C4-2B (cell line): ENCODE measurements at regions not wholly inside any gene's neighbourhood (a gene's known extent, or its start where the extent isn't known, plus 50 kb on each side); places are given as distances from the start of the nearest gene placed in this dataset.

ENCODE experiments used
- ZFX ChIP-seq: fragments of 450-650 bp; IDR thresholded peaks from 2 replicates; pipeline ENCODE4 v1.6.1; 2017
- TF ChIP-seq, protein P1 (sequence below): fragments of 450-650 bp; conservative IDR thresholded peaks from 2 replicates; pipeline ENCODE4 v1.5.1; 2017; ENCODE audit warnings: mild to moderate bottlenecking

DNA sequence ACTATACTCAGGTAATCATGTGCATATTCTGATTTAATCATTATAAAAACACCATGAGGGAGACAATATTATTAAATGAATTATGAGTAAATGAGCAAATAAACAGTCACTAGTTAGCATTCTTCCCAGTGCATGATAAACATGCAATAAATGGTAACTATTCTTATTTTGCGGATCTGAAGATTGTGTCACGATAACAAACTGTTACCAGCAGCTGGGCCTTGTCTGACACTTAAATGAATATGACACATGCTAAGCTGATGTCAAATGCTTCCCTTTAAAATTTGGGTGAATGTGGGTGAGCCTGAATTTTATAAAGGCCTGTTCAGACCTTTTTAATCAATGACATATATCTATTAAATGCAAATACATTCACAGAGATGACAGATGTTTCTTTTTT, 68.2 kb upstream of the KIT start:
- TF ChIP-seq, protein P1, sequence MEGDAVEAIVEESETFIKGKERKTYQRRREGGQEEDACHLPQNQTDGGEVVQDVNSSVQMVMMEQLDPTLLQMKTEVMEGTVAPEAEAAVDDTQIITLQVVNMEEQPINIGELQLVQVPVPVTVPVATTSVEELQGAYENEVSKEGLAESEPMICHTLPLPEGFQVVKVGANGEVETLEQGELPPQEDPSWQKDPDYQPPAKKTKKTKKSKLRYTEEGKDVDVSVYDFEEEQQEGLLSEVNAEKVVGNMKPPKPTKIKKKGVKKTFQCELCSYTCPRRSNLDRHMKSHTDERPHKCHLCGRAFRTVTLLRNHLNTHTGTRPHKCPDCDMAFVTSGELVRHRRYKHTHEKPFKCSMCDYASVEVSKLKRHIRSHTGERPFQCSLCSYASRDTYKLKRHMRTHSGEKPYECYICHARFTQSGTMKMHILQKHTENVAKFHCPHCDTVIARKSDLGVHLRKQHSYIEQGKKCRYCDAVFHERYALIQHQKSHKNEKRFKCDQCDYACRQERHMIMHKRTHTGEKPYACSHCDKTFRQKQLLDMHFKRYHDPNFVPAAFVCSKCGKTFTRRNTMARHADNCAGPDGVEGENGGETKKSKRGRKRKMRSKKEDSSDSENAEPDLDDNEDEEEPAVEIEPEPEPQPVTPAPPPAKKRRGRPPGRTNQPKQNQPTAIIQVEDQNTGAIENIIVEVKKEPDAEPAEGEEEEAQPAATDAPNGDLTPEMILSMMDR = no peak
- TF ChIP-seq ZFX = no peak
